Liver (tissue), 8 donors: ENCODE measurements at regions not wholly inside any gene's neighbourhood (a gene's known extent, or its start where the extent isn't known, plus 50 kb on each side); places are given as distances from the start of the nearest gene placed in this dataset.

Experiments
- DNase-seq: peaks from one replicate; pipeline ENCODE4 v3.0.0-alpha.2; 2017; ENCODE audit warnings: low spot score
- H3K27ac ChIP-seq, 2 donors: one replicate each; pipeline ENCODE4 v1.7.0; 2013; ENCODE audit warnings: inconsistent platforms in 2 of 2, low read length in 2 of 2, control low read depth in 1 of 2, low read depth in 1 of 2, mild to moderate bottlenecking in 1 of 2
- H3K27me3 ChIP-seq, 4 donors: one replicate each; pipeline versions ENCODE4 v1.6.1 to v1.7.0; 2013; ENCODE audit warnings: low read length in 3 of 4, inconsistent platforms in 1 of 4, mild to moderate bottlenecking in 1 of 4, moderate library complexity in 1 of 4; ENCODE audit not compliant: control insufficient read depth in 4 of 4, insufficient read depth in 4 of 4
- H3K36me3 ChIP-seq, 4 donors: one replicate each; pipeline versions ENCODE4 v1.6.1 to v1.7.0; 2013; ENCODE audit warnings: low read length in 3 of 4, mild to moderate bottlenecking in 3 of 4, low read depth in 1 of 4, moderate library complexity in 1 of 4; ENCODE audit not compliant: control insufficient read depth in 4 of 4, insufficient read depth in 3 of 4
- H3K4me1 ChIP-seq, 4 donors: one replicate each; pipeline versions ENCODE4 v1.6.1 to v1.7.0; 2013; ENCODE audit warnings: low read length in 3 of 4, mild to moderate bottlenecking in 3 of 4, moderate library complexity in 1 of 4; ENCODE audit not compliant: control insufficient read depth in 4 of 4, insufficient read depth in 4 of 4
- H3K4me3 ChIP-seq, 3 donors: one replicate each; pipeline versions ENCODE4 v1.6.1 to v1.7.0; 2013; ENCODE audit warnings: low read length in 3 of 3, control low read depth in 1 of 3, low read depth in 1 of 3, mild to moderate bottlenecking in 1 of 3
- H3K9ac ChIP-seq, 2 donors: one replicate each; pipeline ENCODE4 v1.7.0; 2013; ENCODE audit warnings: low read length in 2 of 2, mild to moderate bottlenecking in 2 of 2, moderate library complexity in 2 of 2, control low read depth in 1 of 2, low read depth in 1 of 2
- H3K9me3 ChIP-seq, 4 donors: one replicate each; pipeline versions ENCODE4 v1.6.1 to v1.7.0; 2013; ENCODE audit warnings: low read length in 3 of 4; ENCODE audit not compliant: control insufficient read depth in 4 of 4
- CTCF ChIP-seq: fragments of 150-350 bp; IDR thresholded peaks from 2 replicates; pipeline ENCODE4 v1.5.1; 2017; ENCODE audit warnings: improper control_type of control experiment, low read depth, low read length; ENCODE audit not compliant: missing input control
- EGR1 ChIP-seq, 2 donors: IDR thresholded peaks; 2 replicates each; pipeline ENCODE4 v1.6.1; 2016 to 2018; ENCODE audit warnings: antibody characterized with exemption in 2 of 2, low read depth in 2 of 2
- FOXA1 ChIP-seq: IDR thresholded peaks from 2 replicates; pipeline ENCODE4 v1.6.1; 2016; ENCODE audit warnings: antibody characterized with exemption
- FOXA2 ChIP-seq: IDR thresholded peaks from 2 replicates; pipeline ENCODE4 v1.6.1; 2016; ENCODE audit warnings: antibody characterized with exemption
- GABPA ChIP-seq, 2 donors: IDR thresholded peaks in 1 of 2; conservative IDR thresholded peaks in 1 of 2; 2 replicates each; pipeline ENCODE4 v1.6.1; 2016; ENCODE audit warnings: antibody characterized with exemption in 2 of 2, mild to moderate bottlenecking in 1 of 2, moderate library complexity in 1 of 2
- HNF4A ChIP-seq, 2 donors: conservative IDR thresholded peaks; 2 replicates each; pipeline ENCODE4 v1.6.1; 2016; ENCODE audit warnings: antibody characterized with exemption in 2 of 2, mild to moderate bottlenecking in 2 of 2
- HNF4G ChIP-seq: IDR thresholded peaks from 2 replicates; pipeline ENCODE4 v1.6.1; 2016; ENCODE audit warnings: antibody characterized with exemption
- JUND ChIP-seq, 2 donors: IDR thresholded peaks; 2 replicates each; pipeline ENCODE4 v1.6.1; 2016; ENCODE audit warnings: antibody characterized with exemption in 2 of 2
- MAX ChIP-seq: IDR thresholded peaks from 2 replicates; pipeline ENCODE4 v1.6.1; 2016; ENCODE audit warnings: antibody characterized with exemption
- NR2F2 ChIP-seq: IDR thresholded peaks from 2 replicates; pipeline ENCODE4 v1.6.1; 2016; ENCODE audit warnings: antibody characterized with exemption
- RAD21 ChIP-seq, 2 donors: IDR thresholded peaks; 2 replicates each; pipeline ENCODE4 v1.6.1; 2016; ENCODE audit warnings: antibody characterized with exemption in 2 of 2, mild to moderate bottlenecking in 2 of 2
- REST ChIP-seq: IDR thresholded peaks from 2 replicates; pipeline ENCODE4 v1.6.1; 2016; ENCODE audit warnings: antibody characterized with exemption, mild to moderate bottlenecking
- RXRA ChIP-seq, 2 donors: IDR thresholded peaks; 2 replicates each; pipeline ENCODE4 v1.6.1; 2017 to 2018; ENCODE audit warnings: antibody characterized with exemption in 2 of 2, mild to moderate bottlenecking in 1 of 2
- SP1 ChIP-seq: IDR thresholded peaks from 2 replicates; pipeline ENCODE4 v1.6.1; 2018; ENCODE audit warnings: antibody characterized with exemption, mild to moderate bottlenecking
- TAF1 ChIP-seq: conservative IDR thresholded peaks from 2 replicates; pipeline ENCODE4 v1.6.1; 2016; ENCODE audit warnings: antibody characterized with exemption, mild to moderate bottlenecking
- YY1 ChIP-seq: IDR thresholded peaks from 2 replicates; pipeline ENCODE4 v1.6.1; 2016; ENCODE audit warnings: antibody characterized with exemption, mild to moderate bottlenecking
- WGBS: extraction: QIAGEN DNeasy Blood & Tissue Kit; methylation state at CpG from one replicate; pipeline ENCODE4 v1.1.7; 2013; 5-methylcytosine and 5-hydroxymethylcytosine counted together
- TF ChIP-seq, protein P1 (sequence below): IDR thresholded peaks from 2 replicates; pipeline ENCODE4 v1.6.1; 2016; ENCODE audit warnings: antibody characterized with exemption
- TF ChIP-seq, protein P2 (sequence below): IDR thresholded peaks from 2 replicates; pipeline ENCODE4 v1.6.1; 2016; ENCODE audit warnings: antibody characterized with exemption
- donor health status: healthy.
- donor health status: healthy.
- donor health status: healthy.
- donor health status: healthy.
- donor health status: healthy.

DNA sequence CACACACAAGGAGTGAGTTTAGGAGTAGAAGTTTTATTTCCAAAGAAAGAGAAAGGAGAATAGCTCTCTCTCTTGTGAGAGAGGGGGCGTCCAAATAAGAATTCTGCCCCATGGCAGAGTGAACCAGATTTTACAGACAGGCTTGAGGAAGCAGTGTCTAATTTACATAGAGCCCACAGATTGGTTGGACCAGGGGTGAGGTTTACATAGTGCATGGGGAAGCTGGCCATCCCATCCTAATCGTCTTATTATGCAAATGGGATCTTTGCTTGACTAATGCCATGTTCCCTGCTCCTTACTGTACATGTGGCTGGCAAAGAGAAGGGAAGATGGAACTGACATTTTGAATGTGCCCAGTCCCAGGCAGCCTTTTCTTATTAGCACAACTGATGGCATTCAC, 60.0 kb upstream of the ACSM6 start (continued):
- TF ChIP-seq REST: no peak
- TF ChIP-seq SP1: no peak
- TF ChIP-seq JUND (IDR thresholded peaks at IDR 0.05): no peak
- TF ChIP-seq GABPA (IDR thresholded peaks at IDR 0.05 in 1 of 2, conservative IDR thresholded peaks at IDR 0.05 in 1 of 2): no peak
- no peak for TF ChIP-seq HNF4G
- TF ChIP-seq EGR1 (IDR thresholded peaks at IDR 0.05; ENCODE audit: low read depth in 2 of 2): no peak
- TF ChIP-seq RAD21 (IDR thresholded peaks at IDR 0.05): no peak
- no peak for TF ChIP-seq HNF4A (conservative IDR thresholded peaks at IDR 0.05)
- no peak for TF ChIP-seq NR2F2
- TF ChIP-seq YY1: no peak

DNA sequence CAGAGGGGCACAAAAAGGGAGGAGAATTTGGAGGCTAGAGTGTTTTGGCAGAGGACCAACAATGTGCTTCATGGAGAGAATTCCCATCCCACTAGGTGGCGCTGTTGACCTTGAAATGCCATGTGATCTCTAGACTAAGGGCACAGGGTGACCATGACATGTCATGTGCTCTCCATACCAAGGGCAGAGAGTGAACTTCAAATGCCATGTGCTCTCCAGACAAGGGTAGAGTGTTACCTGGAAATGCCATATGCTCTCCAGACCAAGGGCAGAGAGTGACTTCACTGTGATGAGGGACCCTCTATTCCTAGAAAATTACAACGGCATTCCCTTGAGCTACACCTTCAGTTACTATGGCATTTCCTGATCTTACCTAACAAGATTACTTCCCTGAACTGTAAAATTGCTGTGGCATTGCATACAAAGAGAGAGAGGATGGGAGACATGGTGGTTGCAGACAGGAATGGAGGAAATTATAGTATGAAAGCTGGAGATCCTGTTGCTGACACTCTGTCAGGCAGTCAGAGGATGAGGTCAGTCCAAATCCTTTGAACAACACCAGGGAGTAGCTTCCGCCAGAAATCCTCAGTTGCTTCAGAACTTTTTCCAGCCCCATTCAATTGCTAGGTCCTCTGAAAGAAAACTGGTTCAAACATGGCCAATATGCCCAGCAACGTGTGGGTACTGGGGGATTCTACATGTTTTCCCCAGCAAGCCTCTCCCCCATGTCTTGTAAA, 60.9 kb upstream of the ACSM6 start:
- peaks cover 0 to 2% (median under 1%) of the 10 kb centered on the region in 4 donors for H3K9me3 ChIP-seq

More for the DNA sequence above, 60.9 kb upstream of the ACSM6 start:
- 67% methylated on average over 4 of the region's 4 CpGs for WGBS
- DNase-seq: peak; percentile 84
- Histone ChIP-seq H3K27me3 (no peaks in the 10 kb centered on the region), H3K4me3 (no peak overlapping the region), H3K36me3 (no peaks in the 10 kb centered on the region), H3K9ac (no peak overlapping the region), H3K4me1 (peaks cover 0 to 11% (median 3%) of the 10 kb centered on the region in 4 donors), H3K27ac (no peak overlapping the region)
- TF ChIP-seq MAX (peak; percentile 99), FOXA2 (peak; percentile 54), JUND (IDR thresholded peaks at IDR 0.05) (no peak), SP1 (peak; percentile 45), REST (no peak), EGR1 (IDR thresholded peaks at IDR 0.05; ENCODE audit: low read depth in 2 of 2) (no peak), YY1 (peak; percentile 70), NR2F2 (peak; percentile 64), GABPA (IDR thresholded peaks at IDR 0.05 in 1 of 2, conservative IDR thresholded peaks at IDR 0.05 in 1 of 2) (no peak), FOXA1 (peak; percentile 42), RXRA (IDR thresholded peaks at IDR 0.05) (peak; percentile 73 to 84), HNF4A (conservative IDR thresholded peaks at IDR 0.05) (peak; percentile 98), RAD21 (IDR thresholded peaks at IDR 0.05) (peak; percentile 97 to 98), HNF4G (peak; percentile 87), TAF1 (no peak), CTCF (peak; percentile 89)
- TF ChIP-seq, protein P1, sequence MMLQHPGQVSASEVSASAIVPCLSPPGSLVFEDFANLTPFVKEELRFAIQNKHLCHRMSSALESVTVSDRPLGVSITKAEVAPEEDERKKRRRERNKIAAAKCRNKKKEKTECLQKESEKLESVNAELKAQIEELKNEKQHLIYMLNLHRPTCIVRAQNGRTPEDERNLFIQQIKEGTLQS: no peak
- TF ChIP-seq, protein P2, sequence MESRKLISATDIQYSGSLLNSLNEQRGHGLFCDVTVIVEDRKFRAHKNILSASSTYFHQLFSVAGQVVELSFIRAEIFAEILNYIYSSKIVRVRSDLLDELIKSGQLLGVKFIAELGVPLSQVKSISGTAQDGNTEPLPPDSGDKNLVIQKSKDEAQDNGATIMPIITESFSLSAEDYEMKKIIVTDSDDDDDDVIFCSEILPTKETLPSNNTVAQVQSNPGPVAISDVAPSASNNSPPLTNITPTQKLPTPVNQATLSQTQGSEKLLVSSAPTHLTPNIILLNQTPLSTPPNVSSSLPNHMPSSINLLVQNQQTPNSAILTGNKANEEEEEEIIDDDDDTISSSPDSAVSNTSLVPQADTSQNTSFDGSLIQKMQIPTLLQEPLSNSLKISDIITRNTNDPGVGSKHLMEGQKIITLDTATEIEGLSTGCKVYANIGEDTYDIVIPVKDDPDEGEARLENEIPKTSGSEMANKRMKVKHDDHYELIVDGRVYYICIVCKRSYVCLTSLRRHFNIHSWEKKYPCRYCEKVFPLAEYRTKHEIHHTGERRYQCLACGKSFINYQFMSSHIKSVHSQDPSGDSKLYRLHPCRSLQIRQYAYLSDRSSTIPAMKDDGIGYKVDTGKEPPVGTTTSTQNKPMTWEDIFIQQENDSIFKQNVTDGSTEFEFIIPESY: no peak
